GM19438 (cell line): ENCODE measurements at regions not wholly inside any gene's neighbourhood (a gene's known extent, or its start where the extent isn't known, plus 50 kb on each side); places are given as distances from the start of the nearest gene placed in this dataset.
A peak's percentile ranks its signal among the peaks of the same experiment; 100 is the strongest.
"Not testable (repeated sequence)": the region's sequence is repeated elsewhere in the genome, so short reads cannot be mapped to it uniquely, and the experiment has no call there.

ENCODE experiments used
- ATAC-seq: cut with Tn5 transposase; IDR thresholded peaks from one replicate; pipeline ENCODE4 v1.9.1; 2021; ENCODE audit warnings: low read depth; ENCODE audit not compliant: unreplicated experiment

DNA sequence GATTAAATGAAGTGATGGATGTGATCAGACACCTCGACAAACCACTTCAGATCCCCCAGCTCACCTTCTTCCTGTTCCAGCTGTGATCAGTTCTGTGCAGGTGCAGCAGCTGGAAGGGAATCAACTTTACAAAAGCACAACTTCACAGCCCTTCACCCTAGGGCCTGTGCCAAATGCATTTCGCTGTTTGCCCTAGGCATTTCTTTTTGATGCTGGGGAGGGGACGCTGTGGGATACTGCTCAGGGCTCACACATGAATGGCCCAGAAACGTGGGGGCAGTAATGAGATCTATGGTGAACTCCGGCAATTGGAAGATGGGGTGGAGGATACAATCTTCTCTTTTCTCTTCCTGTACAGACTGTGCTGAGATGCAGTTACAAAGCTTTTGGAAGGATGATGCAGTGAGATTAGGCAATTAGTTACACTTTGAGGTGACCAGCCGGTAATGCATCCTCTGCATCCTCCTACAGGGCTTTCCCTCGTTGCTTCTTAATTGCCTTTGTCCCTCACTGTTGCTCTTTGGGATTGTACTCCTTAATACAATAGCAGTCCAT, 215.1 kb upstream of the PITX2 start:
- ATAC-seq: no peak

DNA sequence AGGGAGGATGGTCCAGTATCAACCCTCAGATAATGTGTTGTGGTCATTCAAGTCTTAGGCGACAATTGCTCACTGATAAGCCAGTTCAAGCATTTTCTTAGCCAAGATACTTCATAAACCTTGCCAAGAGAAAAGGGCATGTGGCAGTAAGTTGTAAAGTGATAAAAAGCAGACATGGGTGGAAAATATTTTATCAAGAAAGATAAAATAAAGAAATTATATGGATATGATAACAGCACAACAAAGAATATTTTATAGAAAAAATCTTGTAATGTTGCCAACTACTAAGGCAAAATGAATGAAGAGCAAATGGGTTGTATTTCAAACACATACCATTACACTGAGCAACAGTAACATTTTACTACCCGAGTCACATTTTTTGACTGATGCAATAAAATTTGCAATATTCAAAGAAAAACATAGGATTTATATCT, 217.4 kb upstream of the PITX2 start:
- ATAC-seq: no peak

DNA sequence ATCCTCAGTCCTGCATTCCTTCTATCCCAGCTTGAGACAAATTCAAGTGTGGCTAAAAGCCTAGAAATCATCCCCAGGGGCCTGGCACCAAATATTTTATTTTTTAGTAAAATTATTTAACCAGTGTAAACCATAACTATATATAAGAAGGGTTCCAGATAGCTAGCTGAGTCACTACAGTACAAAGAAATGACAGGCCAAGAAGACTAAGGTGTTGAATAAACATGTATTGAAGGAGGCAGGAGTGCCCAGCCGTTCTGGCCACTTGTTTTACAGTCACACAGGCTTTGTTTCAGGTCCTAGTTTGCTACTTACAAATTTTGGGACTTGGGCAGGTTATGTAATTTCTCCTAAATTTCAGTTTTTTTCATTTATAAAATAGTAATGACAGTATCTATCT, 225.9 kb upstream of the PITX2 start:
- ATAC-seq: no peak

DNA sequence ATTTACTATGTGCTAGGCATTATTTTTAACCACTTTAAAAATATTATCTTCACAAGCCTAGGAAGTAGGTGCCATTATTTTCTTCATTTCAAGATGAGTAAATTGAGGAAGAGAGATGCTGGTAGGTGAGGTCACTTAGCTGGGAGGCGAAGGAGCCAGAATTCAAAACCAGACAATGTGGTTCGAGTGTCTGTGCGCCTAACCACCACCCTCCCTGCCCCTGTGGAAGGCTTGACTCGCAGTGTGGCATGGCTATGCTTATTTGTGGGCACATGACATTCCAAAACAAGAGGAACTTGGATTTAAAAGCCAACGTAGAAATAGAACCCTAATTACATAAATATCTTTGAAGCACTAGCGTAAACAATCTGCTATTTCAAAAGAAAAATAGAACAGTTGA, 226.6 kb upstream of the PITX2 start:
- no peak for ATAC-seq

DNA sequence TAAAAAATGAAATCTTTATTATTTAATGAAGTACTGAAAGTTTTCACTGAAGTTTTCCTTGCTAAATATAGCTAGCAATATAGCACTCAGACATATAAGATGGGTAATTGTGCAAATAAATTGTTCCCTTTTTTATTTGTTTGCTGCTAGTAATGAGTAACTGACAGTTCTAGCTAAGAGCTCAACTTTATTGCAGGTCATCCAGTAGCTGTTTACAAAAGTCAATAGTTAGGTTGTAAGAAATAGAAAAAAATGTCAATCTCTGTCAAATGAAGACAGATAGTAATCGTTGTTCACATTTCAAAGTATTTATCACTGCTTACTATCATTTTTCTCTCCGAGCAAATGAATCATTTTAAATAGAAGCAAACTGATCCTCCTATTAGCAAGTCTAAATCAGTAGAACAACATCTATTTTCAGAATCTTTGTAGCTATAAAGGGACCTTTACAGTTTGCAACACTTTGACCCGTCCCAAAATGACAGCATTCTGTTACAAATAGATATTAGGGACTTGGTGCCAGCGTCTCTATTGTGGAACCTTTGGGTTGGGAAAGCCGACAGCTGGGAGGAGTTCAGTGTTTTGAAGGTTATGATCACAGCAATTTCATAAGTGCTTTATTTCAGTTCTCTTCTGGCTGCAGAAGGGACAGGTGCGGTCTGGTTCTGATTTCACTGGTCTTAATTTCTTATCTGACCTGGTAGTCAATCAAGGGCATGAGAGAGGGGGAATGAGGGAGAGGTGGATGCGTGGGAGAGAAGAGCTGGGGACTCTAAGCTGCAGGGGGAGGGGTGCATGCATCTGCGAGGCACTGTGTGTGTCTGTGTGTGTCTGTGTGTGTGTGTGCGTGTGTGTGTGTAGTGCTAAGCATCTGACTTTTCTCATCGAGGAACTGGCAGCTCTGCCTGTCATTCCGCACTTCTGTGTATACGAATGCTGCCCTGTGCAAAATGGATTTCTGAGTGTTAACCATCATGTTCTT, 227.9 kb upstream of the PITX2 start:
- no peak for ATAC-seq

DNA sequence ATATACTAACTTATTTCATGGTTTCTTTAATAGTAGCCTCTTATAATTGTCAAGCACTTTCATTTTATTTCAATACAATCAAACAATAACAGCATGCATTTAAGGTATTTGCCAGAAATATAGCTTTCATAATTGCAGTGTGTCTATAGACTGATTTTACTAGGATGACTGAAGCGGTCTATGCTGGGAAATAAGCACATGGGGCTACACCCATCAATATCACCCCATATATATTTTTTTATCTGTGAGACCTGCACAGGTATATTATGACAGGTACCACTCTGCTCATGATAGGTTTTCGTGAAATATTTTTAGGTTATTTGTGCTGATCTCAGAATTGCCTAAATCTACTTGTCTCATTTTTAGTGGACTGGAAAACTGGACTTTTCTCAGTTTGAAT, 229.1 kb upstream of the PITX2 start:
- ATAC-seq: no peak

DNA sequence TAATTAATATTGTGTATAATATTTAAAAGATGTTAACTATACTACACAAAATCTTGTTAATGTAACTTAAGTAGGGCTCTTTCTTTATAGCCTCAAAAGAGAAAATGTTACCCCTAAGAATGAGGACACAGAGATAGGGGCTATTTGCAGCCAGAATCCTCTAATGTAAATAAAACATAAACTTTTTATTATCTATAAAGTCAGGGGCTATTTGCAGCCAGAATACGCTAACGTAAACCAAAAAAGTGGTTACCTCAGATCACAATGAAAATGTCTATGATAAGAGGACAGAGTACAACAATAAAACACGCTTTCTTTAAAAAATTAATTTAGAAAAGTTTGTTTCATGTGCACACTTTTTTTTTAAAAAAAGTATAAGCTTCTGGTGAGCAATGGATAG, 229.9 kb upstream of the PITX2 start:
- no peak for ATAC-seq

DNA sequence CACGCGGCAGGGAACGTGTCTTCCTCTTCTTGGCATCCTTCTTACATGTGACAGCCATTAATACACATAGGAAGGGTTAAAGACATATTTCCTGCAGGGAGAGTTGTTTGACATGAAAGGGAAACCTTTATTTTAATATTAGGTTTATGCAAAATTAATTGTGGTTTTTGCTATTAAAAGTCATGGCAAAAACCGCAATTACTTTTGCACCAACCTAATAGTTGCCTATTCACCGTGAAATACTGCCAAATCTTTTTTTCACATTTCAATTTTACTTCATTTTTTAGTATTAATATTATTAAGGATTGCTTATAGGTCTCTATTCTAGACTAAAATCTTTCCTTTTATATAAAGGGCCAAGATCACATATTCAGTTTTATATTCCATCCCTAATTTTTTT, 230.4 kb upstream of the PITX2 start:
- no peak for ATAC-seq

DNA sequence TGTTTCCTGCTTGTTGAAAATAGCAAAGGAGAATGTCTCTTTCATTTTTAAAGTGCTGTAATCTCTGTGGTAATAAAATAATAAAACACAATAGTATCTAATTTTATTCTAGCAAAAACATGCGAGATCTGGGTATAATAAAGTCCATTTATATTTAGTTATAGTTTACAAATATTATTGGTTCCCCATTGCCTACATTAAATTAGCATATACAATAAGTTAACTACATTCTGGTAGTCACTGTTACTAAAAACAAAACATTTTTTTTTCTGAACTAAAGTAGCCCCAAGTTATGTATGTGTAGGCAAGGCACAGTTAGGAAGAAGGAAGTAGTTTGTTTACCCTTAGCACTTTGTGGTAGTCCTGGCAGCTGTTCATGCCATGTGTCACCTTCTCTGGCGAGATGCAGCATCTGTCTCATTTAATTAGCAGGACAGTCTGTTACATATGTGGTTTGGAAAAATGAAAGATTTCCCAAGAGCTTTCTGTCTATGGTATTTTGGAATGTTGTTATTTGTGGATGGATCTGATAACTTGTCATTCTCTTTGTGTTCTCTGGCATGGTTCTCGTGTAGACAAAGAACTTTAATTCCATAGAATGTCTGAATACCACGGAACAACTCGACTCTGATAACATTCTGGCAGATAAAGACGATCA, 231.3 kb upstream of the PITX2 start:
- ATAC-seq: no peak

DNA sequence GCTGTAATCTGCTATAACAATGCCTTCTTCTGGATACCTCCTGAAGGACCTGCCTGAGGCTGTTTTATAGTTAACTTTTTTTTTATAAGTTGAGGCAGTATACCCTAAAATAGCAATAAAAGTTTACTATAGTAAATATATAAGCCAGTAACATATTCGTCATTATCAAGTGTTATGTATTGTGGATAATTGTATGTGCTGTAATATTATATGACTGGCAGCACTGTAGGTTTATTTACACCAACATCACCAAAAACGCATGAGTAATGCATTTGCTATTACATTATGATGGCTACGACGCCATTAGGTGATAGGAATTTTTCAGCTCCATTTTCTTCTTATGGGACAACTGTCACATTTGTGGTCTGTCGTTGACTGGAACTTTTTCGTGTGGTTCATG, 237.2 kb upstream of the PITX2 start:
- ATAC-seq: no peak

DNA sequence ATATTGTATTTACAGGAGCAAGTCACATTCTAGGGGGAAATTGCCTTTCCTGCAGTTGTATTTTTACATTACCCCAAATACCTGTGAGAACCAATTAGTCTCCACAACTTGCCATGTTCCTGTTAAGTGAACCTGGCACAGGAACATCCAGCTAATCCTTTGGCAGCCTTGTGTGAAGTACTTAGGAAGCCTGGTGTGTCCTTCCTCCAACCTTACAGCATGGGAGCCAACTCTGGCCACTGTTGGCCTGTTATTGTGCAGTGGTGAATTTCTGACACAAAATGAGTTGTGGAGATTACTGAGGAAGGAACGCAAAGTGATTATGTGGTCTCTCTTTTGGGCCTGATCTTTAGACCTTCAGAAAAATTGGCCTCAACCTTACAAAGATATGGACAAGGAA, 238.0 kb upstream of the PITX2 start:
- no peak for ATAC-seq

DNA sequence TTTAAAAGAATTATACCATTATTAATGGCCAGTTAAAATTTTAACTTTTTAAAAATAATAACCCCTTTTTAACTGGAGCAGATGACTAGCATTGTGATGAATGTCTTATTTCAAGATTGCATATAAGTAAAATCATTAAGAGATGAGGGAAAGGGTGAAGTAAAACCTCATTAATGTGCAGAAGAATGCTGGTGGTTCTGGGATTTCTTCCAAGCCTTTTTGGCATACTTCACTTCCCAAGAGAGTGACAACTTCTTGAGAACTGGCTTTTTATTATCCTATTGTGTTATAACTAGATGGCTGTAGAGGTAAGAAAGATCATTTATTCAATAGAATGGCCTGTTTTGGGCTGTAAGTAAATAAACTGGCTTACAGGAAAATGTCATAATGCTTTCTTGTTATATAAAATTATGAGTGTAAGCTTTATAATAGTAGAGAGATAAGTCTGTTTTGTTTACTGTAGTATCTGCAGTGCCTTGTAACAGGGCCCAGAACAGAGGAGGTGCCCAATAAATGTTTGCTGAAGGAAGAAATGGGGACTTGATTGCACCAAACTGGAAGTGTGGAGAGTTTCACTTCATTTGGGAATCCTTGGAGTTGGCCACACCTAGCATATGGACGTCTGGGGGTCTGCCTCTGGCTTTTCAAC, 242.9 kb upstream of the PITX2 start:
- ATAC-seq: no peak

DNA sequence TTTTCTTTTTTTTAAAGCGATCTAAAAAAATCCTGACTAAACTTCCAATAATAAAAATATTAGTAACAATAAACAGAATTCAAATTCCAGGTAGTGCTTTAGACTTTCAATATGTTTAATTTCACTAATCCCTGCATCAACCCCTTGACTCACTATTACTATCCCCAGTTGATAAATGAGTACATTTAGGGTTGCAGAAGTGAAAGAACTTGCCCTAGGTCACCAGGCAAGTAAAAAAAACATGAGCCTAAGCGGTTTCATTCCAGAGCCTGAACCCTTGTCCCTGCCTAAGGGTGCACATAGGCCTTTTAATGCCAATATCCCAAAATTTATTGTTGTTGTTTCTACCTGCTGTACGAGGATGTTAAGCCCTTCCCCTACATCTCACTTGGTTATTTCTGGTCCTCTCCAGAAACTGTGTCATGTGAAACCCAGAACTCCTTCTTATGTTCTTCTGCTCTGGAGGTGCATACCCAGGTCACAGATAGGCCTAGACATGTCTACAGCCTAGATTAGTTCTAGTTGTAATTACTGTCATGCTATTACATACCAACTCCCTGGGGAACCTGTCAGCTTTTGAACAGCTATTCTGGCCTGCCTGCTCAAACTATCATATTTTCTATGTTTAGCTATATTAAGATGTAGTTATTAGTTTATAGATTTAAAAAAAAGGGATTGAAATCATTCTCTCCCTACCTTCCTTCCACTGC, 244.5 kb upstream of the PITX2 start:
- ATAC-seq: peak; percentile 58

DNA sequence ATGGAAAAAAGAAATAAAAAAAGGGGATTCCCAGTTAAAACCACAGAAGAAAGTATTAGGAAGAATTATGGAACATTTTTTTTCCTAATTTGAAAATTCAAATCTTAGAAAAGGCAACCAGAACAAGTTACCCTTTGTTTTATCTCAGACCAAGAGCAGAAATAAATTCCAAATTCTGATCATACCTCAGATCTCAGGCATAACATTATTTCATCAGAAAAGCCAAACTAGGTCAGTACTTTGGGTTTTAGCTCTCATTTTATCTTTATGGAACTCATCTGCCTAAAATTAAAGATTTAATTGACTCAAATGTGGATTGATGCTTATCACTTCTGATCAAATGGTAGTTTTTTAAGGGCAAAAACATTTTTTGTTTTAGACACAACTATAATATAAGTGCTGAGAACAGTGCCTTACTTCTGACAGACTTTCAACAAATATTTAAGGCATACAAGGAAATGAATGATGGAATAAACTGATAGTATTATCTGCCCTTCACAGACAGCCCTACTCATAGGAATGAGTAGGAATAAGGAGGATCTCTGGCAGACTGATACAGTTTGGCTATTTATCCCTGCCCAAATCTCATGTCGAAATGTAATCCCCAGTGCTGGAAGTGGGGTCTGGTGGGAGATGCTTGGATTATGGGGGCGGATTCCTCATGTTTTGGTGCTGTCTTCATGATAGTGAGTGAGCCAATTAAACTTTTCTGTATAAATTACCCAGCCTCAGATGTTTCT, 245.3 kb upstream of the PITX2 start:
- ATAC-seq: no peak

DNA sequence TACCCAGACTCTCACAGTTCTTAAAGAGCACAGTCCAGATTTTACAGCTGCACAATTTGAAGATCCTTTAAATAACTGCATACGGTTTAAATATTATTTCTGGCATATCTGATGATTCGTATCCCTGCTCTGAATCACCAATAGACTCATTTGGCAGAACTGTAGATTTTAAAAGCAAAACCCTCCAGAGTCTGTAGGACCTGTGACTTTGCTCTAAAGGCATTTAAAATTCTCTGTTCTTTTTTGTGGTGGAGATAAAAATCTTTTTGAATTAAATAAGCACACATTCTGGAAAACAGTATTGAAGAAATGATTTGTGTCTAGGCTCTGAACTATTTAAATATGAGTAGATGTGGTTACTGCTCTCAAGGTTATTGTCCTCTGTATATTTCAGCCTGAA, 246.2 kb upstream of the PITX2 start:
- ATAC-seq: no peak

DNA sequence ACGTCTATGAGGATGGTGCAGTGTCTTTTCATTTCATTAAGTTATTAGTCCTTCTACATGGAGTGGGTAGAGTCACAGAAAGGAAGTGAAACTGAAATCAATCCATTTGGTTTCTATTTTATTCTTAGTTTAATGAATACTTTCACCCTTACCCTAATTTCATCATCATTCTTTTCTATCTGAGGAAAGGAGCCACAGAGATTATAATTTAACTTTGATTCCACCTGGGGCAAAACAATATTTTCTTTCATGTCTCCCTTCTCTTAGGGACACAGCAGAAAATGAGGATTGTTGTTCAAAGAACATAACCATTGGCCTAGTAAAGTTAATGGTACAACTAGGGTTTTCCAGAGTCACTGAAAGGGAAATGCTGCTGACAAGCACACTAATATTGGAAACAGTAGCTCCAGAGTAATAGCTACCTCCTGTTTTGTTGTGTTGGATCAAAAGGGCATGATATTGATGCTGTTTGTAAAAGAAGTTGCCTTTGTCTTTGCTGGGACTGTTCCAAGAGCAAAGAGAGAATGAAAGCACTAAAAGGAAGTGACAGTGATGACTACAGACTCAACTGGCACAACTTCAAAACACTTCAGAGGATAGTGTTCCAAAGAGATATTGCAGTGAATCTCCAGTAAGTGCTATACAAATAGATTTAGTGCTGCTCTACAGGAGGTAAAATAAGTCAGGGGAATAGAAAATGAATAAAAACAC, 247.1 kb upstream of the PITX2 start:
- peak; percentile 71 for ATAC-seq

DNA sequence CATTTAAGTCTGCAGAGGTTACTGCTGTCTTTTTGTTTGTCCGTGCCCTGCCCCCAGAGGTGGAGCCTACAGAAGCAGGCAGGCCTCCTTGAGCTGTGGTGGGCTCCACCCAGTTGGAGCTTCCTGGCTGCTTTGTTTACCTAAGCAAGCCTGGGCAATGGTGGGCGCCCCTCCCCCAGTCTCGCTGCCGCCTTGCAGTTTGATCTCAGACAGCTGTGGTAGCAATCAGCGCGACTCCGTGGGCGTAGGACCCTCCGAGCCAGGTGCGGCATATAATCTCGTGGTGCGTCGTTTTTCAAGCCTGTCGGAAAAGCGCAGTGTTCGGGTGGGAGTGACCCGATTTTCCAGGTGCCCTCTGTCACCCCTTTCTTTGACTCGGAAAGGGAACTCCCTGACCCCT, 253.3 kb upstream of the PITX2 start:
- ATAC-seq: not testable (repeated sequence)

DNA sequence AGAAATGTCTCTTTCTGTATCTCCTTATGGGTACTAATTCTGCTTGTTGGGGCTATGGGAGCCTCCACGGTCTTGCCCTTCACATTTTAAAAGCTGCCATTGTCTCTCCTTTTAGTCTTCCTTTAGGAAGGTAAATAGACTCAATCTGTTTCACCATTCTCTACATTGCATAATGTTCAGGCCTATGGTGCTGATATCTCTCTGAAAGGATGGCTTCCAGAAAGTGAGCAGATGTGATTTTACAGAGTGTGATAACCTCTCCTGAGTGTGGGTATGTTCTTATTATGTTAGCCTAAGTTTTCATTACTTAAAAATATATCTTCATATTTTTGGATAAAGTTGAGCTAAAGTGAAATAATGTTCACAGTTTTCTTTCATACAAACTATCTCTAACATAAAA, 254.0 kb upstream of the PITX2 start:
- no peak for ATAC-seq

DNA sequence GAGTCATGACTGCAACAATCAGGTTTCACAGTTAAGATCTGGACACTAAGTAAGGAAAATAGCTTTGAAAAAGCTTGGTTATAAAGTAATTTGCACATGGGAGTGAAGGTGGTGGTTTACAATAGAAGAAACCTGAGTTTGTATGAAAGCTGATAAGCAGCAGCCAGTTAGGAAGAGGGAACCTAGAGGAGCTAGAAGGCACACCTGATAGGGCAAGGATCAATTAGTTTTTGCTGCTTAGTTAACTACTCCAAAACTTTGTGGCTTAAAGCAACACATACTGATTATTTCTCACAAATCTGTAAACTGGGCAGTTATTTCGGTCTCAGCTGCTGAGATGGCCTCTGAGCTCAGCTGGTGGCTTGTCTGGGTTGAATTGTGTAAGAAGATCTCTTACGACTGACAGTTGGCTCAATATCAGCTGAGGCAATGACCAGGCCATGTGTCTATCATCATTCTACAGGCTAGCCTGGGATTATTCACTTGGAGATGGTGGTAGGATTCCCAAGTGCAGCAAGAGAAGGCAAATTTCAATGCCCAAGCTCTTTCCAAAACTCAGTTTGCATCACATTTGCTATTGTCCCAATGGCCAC, 255.0 kb upstream of the PITX2 start:
- ATAC-seq: no peak
